OCI-M1 (cell line): ENCODE measurements at regions not wholly inside any gene's neighbourhood (a gene's known extent, or its start where the extent isn't known, plus 50 kb on each side); places are given as distances from the start of the nearest gene placed in this dataset.
A peak's percentile ranks its signal among the peaks of the same experiment; 100 is the strongest.

Source experiments
- DNase-seq: peaks from one replicate; lab custom pipeline; 2025; lab: John Stamatoyannopoulos, UW

DNA sequence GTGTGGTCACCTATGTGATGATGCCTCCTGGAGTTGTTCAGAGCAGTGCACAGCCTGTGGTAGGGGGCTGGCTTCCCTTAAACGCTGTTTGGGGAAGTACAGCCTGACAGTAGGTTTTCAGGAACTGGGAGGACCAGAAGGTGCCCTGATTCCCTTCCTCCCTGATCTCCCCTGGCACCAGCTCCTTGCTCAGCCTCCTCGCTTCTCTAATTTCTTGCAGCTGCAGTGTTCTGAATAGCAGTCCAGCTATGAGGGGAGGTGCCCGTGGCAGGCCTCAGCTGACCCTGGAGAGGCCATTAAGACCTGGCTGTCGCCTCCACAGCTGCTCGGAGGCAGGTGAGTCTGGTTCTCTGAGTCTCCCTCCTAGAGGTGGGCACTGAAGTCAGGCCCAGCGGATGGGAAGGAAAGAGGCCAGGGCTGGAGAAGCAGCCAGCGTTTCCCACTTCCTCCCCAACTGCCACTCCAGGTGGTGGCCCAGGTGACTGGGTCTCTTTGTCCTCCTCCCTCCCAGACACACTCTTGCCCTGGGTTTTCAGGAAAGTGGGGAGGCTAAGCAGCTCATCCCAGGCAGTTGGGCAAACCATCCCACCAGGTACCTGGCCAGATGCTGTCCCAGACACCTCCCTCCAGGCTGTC, 52.0 kb upstream of the RPL11 start:
- no peak for DNase-seq

GRCh38 chr1:23638786-23639241, 52.8 kb upstream of the RPL11 start:
- no peak for DNase-seq

DNA sequence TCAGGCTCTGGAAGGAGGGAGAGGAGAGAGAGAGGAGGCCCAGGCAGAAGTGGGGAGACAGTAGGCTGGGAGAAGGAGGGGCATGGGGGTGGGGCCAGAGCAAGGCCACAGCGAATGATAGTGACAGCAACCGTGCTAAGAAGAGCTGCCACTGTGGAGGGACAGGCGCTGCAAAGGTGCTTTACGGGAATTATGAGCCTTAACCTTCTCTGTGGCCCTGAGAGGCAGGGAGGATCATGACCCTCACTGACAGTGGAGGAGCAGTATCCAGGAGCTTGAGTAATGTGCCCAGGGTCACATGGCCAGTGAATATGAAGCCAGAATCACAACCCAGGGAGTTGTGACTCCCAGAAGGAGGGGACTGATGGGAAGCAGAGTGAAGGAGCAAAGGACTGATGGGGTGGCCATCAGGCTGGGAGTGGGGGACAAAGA, 53.4 kb upstream of the RPL11 start:
- DNase-seq: no peak

GRCh38 chr1:23636009-23636408, 55.6 kb upstream of the RPL11 start:
- DNase-seq: no peak

GRCh38 chr1:23634840-23635651, 56.6 kb upstream of the RPL11 start:
- peak; percentile 85 for DNase-seq

DNA sequence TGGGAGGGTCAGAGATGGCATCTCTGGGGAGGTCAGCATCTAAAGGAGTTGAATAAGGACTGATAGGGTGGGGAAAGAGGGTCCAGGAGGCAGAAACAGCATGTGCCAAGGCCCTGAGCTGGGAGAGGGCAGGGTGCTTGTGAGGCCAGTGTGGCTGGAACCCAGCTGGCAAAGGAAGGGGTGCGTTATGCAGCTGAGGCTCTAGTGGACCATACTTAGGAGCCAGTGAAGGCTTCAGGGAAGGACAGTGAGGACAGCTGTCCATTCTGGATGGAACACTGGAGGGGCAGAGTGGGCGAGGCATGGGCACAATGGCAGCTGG, 57.1 kb upstream of the RPL11 start:
- no peak for DNase-seq

DNA sequence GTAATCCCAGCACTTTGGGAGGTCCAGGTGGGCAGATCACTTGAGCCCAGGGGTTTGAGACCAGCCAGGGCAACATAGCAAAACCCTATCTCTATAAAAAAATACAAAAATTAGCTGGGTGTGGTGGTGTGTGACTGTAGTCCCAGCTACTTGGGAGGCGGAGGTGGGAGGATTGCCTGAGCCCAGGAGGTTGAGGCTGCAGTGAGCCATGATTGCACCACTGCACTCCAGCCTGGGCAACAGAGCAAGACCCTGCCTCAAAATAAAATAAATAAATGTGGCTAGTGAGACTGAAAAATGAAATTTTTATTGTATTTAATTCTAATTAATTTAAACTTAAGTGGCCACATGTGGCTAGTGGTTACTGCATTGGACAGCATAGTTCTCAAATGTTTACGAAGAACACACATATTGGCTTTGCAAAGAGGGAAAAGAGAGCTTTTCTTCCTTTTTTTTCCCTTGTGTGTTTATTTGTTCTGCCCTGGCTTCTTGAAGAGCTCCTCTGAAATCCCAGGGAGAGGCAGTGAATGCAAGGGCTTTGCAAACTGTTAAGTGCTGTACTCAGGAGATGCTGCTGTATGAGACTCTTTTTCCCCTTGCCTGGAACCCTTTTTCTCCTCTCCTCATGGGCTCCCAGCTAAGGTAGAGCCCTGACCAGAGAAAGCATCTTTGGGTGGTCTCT, 59.0 kb upstream of the RPL11 start:
- no peak for DNase-seq

- no peak for DNase-seq
These were observed 61.8 kb upstream of the RPL11 start for GRCh38 chr1:23629708-23630290.

GRCh38 chr1:23628951-23629387, 62.6 kb upstream of the RPL11 start:
- DNase-seq: no peak

GRCh38 chr1:23627069-23627735, 64.4 kb upstream of the RPL11 start:
- DNase-seq: no peak

GRCh38 chr1:23625929-23626535, 65.6 kb upstream of the RPL11 start:
- no peak for DNase-seq

- DNase-seq: no peak
These were observed 66.1 kb upstream of the RPL11 start for GRCh38 chr1:23625459-23625858.

GRCh38 chr1:23624440-23624839, 65.1 kb upstream of the ID3 start:
- DNase-seq: no peak

GRCh38 chr1:23622284-23622683, 63.0 kb upstream of the ID3 start:
- DNase-seq: no peak

DNA sequence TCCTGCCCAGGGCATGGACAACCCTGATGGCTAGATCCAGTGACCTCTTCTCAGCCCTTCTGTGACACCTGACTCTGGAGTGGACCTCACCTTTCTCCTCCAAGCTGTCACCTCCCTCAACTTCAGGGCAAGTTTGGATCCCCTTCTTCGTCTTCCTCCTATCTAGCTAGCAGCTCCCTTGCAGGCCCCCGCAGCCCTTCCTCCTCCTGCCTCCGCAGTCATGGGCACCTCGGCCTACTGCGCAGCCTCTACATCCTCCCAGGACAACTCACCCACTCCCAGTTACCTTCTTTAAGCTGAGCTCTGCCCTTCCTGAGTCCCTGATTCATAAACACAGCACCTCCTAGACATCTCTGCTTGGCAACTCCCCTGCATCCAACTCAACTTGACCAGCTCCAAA, 61.3 kb upstream of the ID3 start:
- DNase-seq: no peak

DNA sequence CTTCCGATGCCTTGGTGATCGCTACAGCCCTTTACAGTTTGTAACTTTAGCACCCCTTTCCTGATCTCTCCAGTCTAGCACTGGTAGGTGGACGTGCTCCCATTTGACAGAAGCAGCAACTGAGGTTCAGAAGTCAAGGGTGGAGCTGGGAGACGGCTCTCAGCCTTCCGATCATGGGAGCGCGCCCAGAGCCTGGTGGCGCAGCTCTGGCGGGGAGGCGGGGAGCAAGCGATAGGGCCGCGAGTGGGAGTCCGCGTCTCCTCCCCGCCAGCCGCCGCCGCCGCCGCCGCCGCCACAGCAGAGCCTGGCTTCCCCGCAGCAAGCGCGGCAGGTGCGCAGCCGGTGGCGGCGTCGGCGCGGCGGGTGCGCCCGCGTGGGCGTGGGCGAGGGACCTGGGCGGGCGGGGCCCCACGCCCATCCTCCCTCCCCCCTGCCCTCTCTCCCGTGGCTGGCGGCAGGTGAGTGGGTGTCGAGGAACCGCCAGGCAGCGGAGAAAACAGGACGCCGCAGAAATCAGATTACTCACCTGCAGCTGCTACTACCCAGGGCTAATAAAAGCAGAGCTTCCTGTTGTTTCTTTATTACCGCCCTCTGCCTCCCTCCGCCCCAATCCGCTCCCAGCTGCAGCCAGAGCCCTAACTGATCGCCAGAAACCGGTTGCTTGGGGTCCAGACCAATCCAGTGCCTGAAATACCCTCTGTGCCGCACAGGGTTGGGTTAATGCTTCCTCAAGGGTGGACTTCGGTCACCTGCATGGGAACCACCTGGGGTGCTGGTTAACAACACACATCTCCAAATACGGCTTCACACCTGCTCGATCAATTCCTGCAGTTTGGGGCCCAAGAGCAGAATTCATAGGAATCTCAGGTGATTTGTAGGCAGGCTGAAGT, 60.2 kb upstream of the ID3 start:
- DNase-seq: no peak

DNA sequence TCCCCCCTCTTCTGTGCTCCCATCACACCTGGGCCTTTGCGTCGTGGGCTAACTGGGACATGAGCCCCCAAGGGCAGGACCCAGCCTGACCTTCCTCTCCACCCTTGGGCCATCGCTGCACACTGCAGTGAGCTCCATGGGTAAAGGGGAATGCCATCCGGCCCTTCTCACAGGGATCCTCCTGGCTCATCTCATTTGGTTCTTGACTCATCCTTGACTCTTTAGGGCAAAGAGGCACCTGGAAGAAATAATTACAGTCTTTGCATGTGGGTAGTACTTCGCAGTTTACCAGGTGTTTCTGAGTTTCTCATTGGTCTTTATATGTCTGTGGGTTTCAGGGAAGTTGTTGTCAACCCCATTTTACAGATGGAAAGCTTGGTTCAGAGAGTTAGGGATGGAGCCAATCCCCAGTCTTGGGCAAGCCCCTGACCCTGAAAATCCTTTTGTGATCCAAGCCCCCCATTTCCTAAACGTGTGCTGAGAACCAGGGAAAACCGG, 59.3 kb upstream of the ID3 start:
- no peak for DNase-seq

DNA sequence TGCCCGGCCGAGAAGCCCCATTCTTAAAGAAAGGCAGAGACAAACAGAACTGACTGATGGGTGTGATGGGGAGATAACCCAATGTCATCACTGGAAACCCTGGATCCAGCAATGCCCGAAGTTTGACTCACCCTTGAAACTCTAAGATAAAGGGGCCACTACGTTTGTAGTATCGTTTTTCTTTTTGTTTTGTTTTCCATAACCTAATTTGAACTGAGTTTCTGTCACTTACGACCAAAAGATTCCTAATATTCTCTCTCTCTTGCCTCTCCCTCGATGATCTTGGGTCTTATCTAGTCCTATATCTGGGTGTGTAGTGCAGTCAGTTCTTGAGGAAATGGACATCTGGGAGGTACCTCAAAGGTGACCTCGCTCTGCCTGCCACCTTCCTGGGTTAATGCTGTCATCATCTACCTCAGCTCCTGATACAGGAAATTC, 57.8 kb upstream of the ID3 start:
- no peak for DNase-seq

GRCh38 chr1:23616292-23616824, 57.1 kb upstream of the ID3 start:
- DNase-seq: no peak

- DNase-seq: no peak
These were observed 56.6 kb upstream of the ID3 start for GRCh38 chr1:23615852-23616251.
